Left ventricle myocardium inferior (tissue), 1 donor: ENCODE measurements at regions not wholly inside any gene's neighbourhood (a gene's known extent, or its start where the extent isn't known, plus 50 kb on each side); places are given as distances from the start of the nearest gene placed in this dataset.
"Not testable (repeated sequence)": the region's sequence is repeated elsewhere in the genome, so short reads cannot be mapped to it uniquely, and the experiment has no call there.

Source experiments
- DNase-seq: peaks from one replicate; pipeline ENCODE4 v3.0.0-alpha.2; 2020
- H3K27ac ChIP-seq: fragments of 200-600 bp; replicated peaks from 2 replicates; pipeline ENCODE4 v1.8.0; 2021
- H3K27me3 ChIP-seq: fragments of 200-600 bp; 2 replicates; pipeline ENCODE4 v1.8.0; 2021; ENCODE audit warnings: low read depth
- H3K36me3 ChIP-seq: fragments of 200-600 bp; 2 replicates; pipeline ENCODE4 v1.8.0; 2021
- H3K4me1 ChIP-seq: fragments of 200-600 bp; 2 replicates; pipeline ENCODE4 v1.8.0; 2021
- H3K4me3 ChIP-seq: fragments of 200-600 bp; 2 replicates; pipeline ENCODE4 v1.8.0; 2021; ENCODE audit warnings: mild to moderate bottlenecking, moderate library complexity
- H3K9me3 ChIP-seq: fragments of 200-600 bp; replicated peaks from 2 replicates; pipeline ENCODE4 v1.8.0; 2021
- intact Hi-C: fragments of 100-400 bp; cut with micrococcal nuclease; formaldehyde crosslinking; loops from one replicate; pipeline ENCODE4 v1.11.0; 2022
- TF ChIP-seq, protein P1 (sequence below): fragments of 200-600 bp; IDR thresholded peaks from 2 replicates; pipeline ENCODE4 v1.8.0; 2021; ENCODE audit warnings: antibody characterized with exemption, mild to moderate bottlenecking, borderline replicate concordance
- donor health status: DM: no; HTN: yes; CAD: no; lungs with severe emphysema.

DNA sequence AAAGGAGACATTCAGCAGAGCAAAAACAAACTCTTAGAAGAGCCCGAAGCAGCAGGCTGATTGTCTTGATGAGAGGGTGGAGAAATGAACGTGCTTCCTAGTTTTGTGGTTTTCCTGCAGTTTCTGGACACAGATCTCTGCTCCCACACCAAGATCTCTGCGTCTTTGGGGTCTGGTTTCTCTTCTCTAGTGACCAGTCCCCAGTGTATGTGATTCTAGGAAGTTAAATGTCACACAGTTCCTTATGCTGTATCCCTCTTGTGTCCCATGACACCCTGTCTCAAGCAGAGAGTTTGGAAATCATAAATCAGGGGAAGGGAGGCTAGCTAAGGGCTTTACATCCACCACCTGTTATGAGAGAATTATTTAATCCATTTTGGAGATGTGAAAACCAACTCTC, 55.4 kb upstream of the KLF14 start:
- Histone ChIP-seq H3K36me3 (no peaks in the 10 kb centered on the region), H3K4me3 (no peak overlapping the region), H3K4me1 (no peaks in the 10 kb centered on the region), H3K9me3 (no peaks in the 10 kb centered on the region), H3K27ac (no peak overlapping the region), H3K27me3 (no peaks in the 10 kb centered on the region)
- TF ChIP-seq, protein P1, sequence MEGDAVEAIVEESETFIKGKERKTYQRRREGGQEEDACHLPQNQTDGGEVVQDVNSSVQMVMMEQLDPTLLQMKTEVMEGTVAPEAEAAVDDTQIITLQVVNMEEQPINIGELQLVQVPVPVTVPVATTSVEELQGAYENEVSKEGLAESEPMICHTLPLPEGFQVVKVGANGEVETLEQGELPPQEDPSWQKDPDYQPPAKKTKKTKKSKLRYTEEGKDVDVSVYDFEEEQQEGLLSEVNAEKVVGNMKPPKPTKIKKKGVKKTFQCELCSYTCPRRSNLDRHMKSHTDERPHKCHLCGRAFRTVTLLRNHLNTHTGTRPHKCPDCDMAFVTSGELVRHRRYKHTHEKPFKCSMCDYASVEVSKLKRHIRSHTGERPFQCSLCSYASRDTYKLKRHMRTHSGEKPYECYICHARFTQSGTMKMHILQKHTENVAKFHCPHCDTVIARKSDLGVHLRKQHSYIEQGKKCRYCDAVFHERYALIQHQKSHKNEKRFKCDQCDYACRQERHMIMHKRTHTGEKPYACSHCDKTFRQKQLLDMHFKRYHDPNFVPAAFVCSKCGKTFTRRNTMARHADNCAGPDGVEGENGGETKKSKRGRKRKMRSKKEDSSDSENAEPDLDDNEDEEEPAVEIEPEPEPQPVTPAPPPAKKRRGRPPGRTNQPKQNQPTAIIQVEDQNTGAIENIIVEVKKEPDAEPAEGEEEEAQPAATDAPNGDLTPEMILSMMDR = no peak
- intact Hi-C loops = no loop called here
- no peak for DNase-seq

- no peaks in the 10 kb centered on the region for H3K36me3 ChIP-seq
- peaks cover 3% of the 10 kb centered on the region for H3K27me3 ChIP-seq
- no peak overlapping the region for H3K4me3 ChIP-seq
- no peak for DNase-seq
- intact Hi-C loops = no loop called here
- peaks cover 4% of the 10 kb centered on the region for H3K9me3 ChIP-seq
- H3K27ac ChIP-seq = no peak overlapping the region
- H3K4me1 ChIP-seq = no peaks in the 10 kb centered on the region
- TF ChIP-seq, protein P1 = no peak
Observed at GRCh38 chr7:130791746-130792145, 57.7 kb upstream of the KLF14 start.

- intact Hi-C loops = no loop called here
- Histone ChIP-seq H3K4me1 (no peaks in the 10 kb centered on the region), H3K36me3 (no peaks in the 10 kb centered on the region), H3K4me3 (no peak overlapping the region), H3K27ac (no peak overlapping the region), H3K9me3 (peaks cover 5% of the 10 kb centered on the region), H3K27me3 (peaks cover 3% of the 10 kb centered on the region)
- no peak for DNase-seq
- TF ChIP-seq, protein P1 = no peak
Observed at GRCh38 chr7:130793855-130794618, 60.0 kb upstream of the KLF14 start.

DNA sequence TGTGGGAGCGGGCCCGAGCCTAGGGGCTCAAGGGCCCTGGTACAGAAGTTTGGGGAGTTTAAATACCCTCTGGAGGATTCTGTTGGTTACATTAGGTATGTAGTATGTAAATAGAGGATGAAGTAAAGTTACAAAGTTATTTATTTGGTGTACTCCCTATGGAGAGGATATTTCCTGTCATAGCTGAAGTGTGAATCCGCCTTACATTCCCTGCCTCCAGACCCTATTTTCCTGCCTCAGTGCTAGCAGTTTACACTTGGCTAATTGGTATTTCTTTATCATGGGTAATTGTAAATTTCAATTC, 60.6 kb upstream of the KLF14 start:
- H3K27me3 ChIP-seq = peaks cover 3% of the 10 kb centered on the region
- no peak for DNase-seq
- H3K9me3 ChIP-seq = peaks cover 5% of the 10 kb centered on the region
- intact Hi-C loops = no loop called here
- H3K4me1 ChIP-seq = no peaks in the 10 kb centered on the region
- no peak overlapping the region for H3K4me3 ChIP-seq
- H3K27ac ChIP-seq = no peak overlapping the region
- TF ChIP-seq, protein P1 = no peak
- H3K36me3 ChIP-seq = no peaks in the 10 kb centered on the region

GRCh38 chr7:130796425-130796824, 62.4 kb upstream of the KLF14 start:
- intact Hi-C loops, H3K27ac ChIP-seq, H3K9me3 ChIP-seq, H3K4me1 ChIP-seq, H3K36me3 ChIP-seq, H3K4me3 ChIP-seq, DNase-seq: not testable (repeated sequence)
- H3K27me3 ChIP-seq = peaks cover 20% of the 10 kb centered on the region

- Histone ChIP-seq H3K4me3 (no peak overlapping the region), H3K9me3 (no peaks in the 10 kb centered on the region), H3K36me3 (no peaks in the 10 kb centered on the region), H3K4me1 (no peaks in the 10 kb centered on the region), H3K27me3 (peaks cover 30% of the 10 kb centered on the region), H3K27ac (no peak overlapping the region)
- intact Hi-C loops = no loop called here
- TF ChIP-seq, protein P1 = no peak
- DNase-seq = no peak
Observed at GRCh38 chr7:130803127-130803526, 69.1 kb upstream of the KLF14 start.
